ENCODE measurements at regions not wholly inside any gene's neighbourhood (a gene's known extent, or its start where the extent isn't known, plus 50 kb on each side); places are given as distances from the start of the nearest gene placed in this dataset.

GRCh38 chr14:101405171-101405883 is 156.0 kb upstream of the DIO3 start:
- H3K4me1 ChIP-seq (ENCODE audit: insufficient read depth, low read length): no peaks in the 10 kb centered on the region
- no peak overlapping the region for H3K27ac ChIP-seq (ENCODE audit: low read depth, low read length)
- H2AFZ ChIP-seq (ENCODE audit: low read depth, low read length): no peak overlapping the region
- DNase-seq (ENCODE audit: low read depth) (no peak), FAIRE-seq (no peak)
- Mint-ChIP-seq H3K9me3 (ENCODE audit: unreplicated experiment) (peaks cover 4% of the 10 kb centered on the region), H3K36me3 (ENCODE audit: low read depth, unreplicated experiment) (no peaks in the 10 kb centered on the region), H3K4me1 (ENCODE audit: low read depth, unreplicated experiment) (peaks cover 12% of the 10 kb centered on the region), H3K27me3 (ENCODE audit: low read depth, unreplicated experiment) (peaks cover 39% of the 10 kb centered on the region), H3K27ac (ENCODE audit: unreplicated experiment) (no peak overlapping the region), H3K4me3 (ENCODE audit: unreplicated experiment) (no peak overlapping the region)
- no peak overlapping the region for H3K4me2 ChIP-seq (ENCODE audit: low read length)
- no peaks in the 10 kb centered on the region for H3K36me3 ChIP-seq (ENCODE audit: insufficient read depth, low read length)
- H3K27me3 ChIP-seq (ENCODE audit: insufficient read depth, low read length): peaks cover 2% of the 10 kb centered on the region
- H3K9ac ChIP-seq (ENCODE audit: low read length): no peak overlapping the region
- no peaks in the 10 kb centered on the region for H4K20me1 ChIP-seq (ENCODE audit: insufficient read depth, low read length)
- TF ChIP-seq CTCF (IDR thresholded peaks at IDR 0.05; ENCODE audit: insufficient read depth, low read depth, low read length) (no peak), EZH2 (IDR thresholded peaks at IDR 0.05; ENCODE audit: insufficient read depth, low read length) (no peak)
- H3K9me3 ChIP-seq (ENCODE audit: insufficient read depth, low read depth, low read length): no peaks in the 10 kb centered on the region
- no peak overlapping the region for H3K4me3 ChIP-seq (ENCODE audit: insufficient read depth, low read depth, low read length)
- no peaks in the 10 kb centered on the region for H3K79me2 ChIP-seq (ENCODE audit: insufficient read depth, low read length)

- no peak overlapping the region for H3K4me3 ChIP-seq (ENCODE audit: insufficient read depth, low read depth, low read length)
- peaks cover 3% of the 10 kb centered on the region for H3K27me3 ChIP-seq (ENCODE audit: insufficient read depth, low read length)
- H4K20me1 ChIP-seq (ENCODE audit: insufficient read depth, low read length): no peaks in the 10 kb centered on the region
- FAIRE-seq (no peak), DNase-seq (ENCODE audit: low read depth) (no peak)
- H3K4me2 ChIP-seq (ENCODE audit: low read length): no peak overlapping the region
- H3K4me1 ChIP-seq (ENCODE audit: insufficient read depth, low read length): no peaks in the 10 kb centered on the region
- no peaks in the 10 kb centered on the region for H3K9me3 ChIP-seq (ENCODE audit: insufficient read depth, low read depth, low read length)
- Mint-ChIP-seq H3K27ac (ENCODE audit: unreplicated experiment) (no peak overlapping the region), H3K9me3 (ENCODE audit: unreplicated experiment) (peaks cover 4% of the 10 kb centered on the region), H3K4me1 (ENCODE audit: low read depth, unreplicated experiment) (peaks cover 4% of the 10 kb centered on the region), H3K4me3 (ENCODE audit: unreplicated experiment) (no peak overlapping the region), H3K27me3 (ENCODE audit: low read depth, unreplicated experiment) (peaks cover 45% of the 10 kb centered on the region), H3K36me3 (ENCODE audit: low read depth, unreplicated experiment) (no peaks in the 10 kb centered on the region)
- H3K79me2 ChIP-seq (ENCODE audit: insufficient read depth, low read length): no peaks in the 10 kb centered on the region
- no peak overlapping the region for H3K27ac ChIP-seq (ENCODE audit: low read depth, low read length)
- H3K9ac ChIP-seq (ENCODE audit: low read length): no peak overlapping the region
- H2AFZ ChIP-seq (ENCODE audit: low read depth, low read length): no peak overlapping the region
- TF ChIP-seq EZH2 (IDR thresholded peaks at IDR 0.05; ENCODE audit: insufficient read depth, low read length): no peak
- no peak for TF ChIP-seq CTCF (IDR thresholded peaks at IDR 0.05; ENCODE audit: insufficient read depth, low read depth, low read length)
- H3K36me3 ChIP-seq (ENCODE audit: insufficient read depth, low read length): no peaks in the 10 kb centered on the region
Measured at GRCh38 chr14:101406921-101407320, 154.4 kb upstream of the DIO3 start.

GRCh38 chr14:101407328-101407727 is 154.0 kb upstream of the DIO3 start:
- Histone ChIP-seq H3K9me3 (ENCODE audit: insufficient read depth, low read depth, low read length) (no peaks in the 10 kb centered on the region), H3K4me2 (ENCODE audit: low read length) (no peak overlapping the region), H3K36me3 (ENCODE audit: insufficient read depth, low read length) (no peaks in the 10 kb centered on the region), H3K9ac (ENCODE audit: low read length) (no peak overlapping the region), H4K20me1 (ENCODE audit: insufficient read depth, low read length) (no peaks in the 10 kb centered on the region), H3K27ac (ENCODE audit: low read depth, low read length) (no peak overlapping the region), H3K27me3 (ENCODE audit: insufficient read depth, low read length) (peaks cover 3% of the 10 kb centered on the region), H3K79me2 (ENCODE audit: insufficient read depth, low read length) (no peaks in the 10 kb centered on the region), H3K4me1 (ENCODE audit: insufficient read depth, low read length) (no peaks in the 10 kb centered on the region), H3K4me3 (ENCODE audit: insufficient read depth, low read depth, low read length) (no peak overlapping the region), H2AFZ (ENCODE audit: low read depth, low read length) (no peak overlapping the region)
- Mint-ChIP-seq H3K27ac (ENCODE audit: unreplicated experiment) (no peak overlapping the region), H3K36me3 (ENCODE audit: low read depth, unreplicated experiment) (no peaks in the 10 kb centered on the region), H3K27me3 (ENCODE audit: low read depth, unreplicated experiment) (peaks cover 45% of the 10 kb centered on the region), H3K4me3 (ENCODE audit: unreplicated experiment) (no peak overlapping the region), H3K9me3 (ENCODE audit: unreplicated experiment) (peaks cover 4% of the 10 kb centered on the region), H3K4me1 (ENCODE audit: low read depth, unreplicated experiment) (peaks cover 4% of the 10 kb centered on the region)
- no peak for FAIRE-seq
- TF ChIP-seq EZH2 (IDR thresholded peaks at IDR 0.05; ENCODE audit: insufficient read depth, low read length): no peak
- TF ChIP-seq CTCF (IDR thresholded peaks at IDR 0.05; ENCODE audit: insufficient read depth, low read depth, low read length): no peak
- no peak for DNase-seq (ENCODE audit: low read depth)

Data from astrocyte (in vitro differentiated cells and primary cell).